Memory B cell (primary cell): ENCODE measurements at regions not wholly inside any gene's neighbourhood (a gene's known extent, or its start where the extent isn't known, plus 50 kb on each side); places are given as distances from the start of the nearest gene placed in this dataset.

Experiments
- ATAC-seq: fragments of 150-1000 bp; cut with Tn5 transposase; 2 replicates; pipeline ENCODE4 v1.10.0; 2021; ENCODE audit warnings: low read depth, mild to moderate bottlenecking, moderate library complexity
- DNase-seq, 2 donors: peaks; one replicate each; pipeline ENCODE4 v3.0.0; 2022; ENCODE audit warnings: low spot score in 2 of 2
- H3K27ac Mint-ChIP-seq: one replicate; pipeline ENCODE4 v1.8.0; 2022; ENCODE audit warnings: mild to moderate bottlenecking, moderate library complexity, mixed read lengths
- H3K27me3 Mint-ChIP-seq: one replicate; pipeline ENCODE4 v1.8.0; 2022; ENCODE audit warnings: mixed read lengths
- H3K36me3 Mint-ChIP-seq: one replicate; pipeline ENCODE4 v1.8.0; 2022; ENCODE audit warnings: mild to moderate bottlenecking, mixed read lengths
- H3K4me1 Mint-ChIP-seq: one replicate; pipeline ENCODE4 v1.8.0; 2022; ENCODE audit warnings: mixed read lengths
- H3K4me3 Mint-ChIP-seq: one replicate; pipeline ENCODE4 v1.8.0; 2022; ENCODE audit warnings: mild to moderate bottlenecking, moderate library complexity, mixed read lengths
- H3K9me3 Mint-ChIP-seq: one replicate; pipeline ENCODE4 v1.8.0; 2022; ENCODE audit warnings: mixed read lengths

- DNase-seq (no peak), ATAC-seq (no peak)
- Mint-ChIP-seq H3K27ac (no peak overlapping the region), H3K27me3 (peaks cover 1% of the 10 kb centered on the region), H3K36me3 (no peaks in the 10 kb centered on the region), H3K4me3 (no peak overlapping the region), H3K4me1 (peaks cover 11% of the 10 kb centered on the region), H3K9me3 (no peaks in the 10 kb centered on the region)
Measured at GRCh38 chr2:180513389-180513788, 467.0 kb upstream of the UBE2E3 start.

- Mint-ChIP-seq H3K4me3 (no peak overlapping the region), H3K27ac (no peak overlapping the region), H3K36me3 (no peaks in the 10 kb centered on the region), H3K9me3 (no peaks in the 10 kb centered on the region), H3K27me3 (peaks cover 3% of the 10 kb centered on the region), H3K4me1 (no peaks in the 10 kb centered on the region)
- DNase-seq (no peak), ATAC-seq (no peak)
Measured at GRCh38 chr2:180508458-180508857, 471.9 kb upstream of the UBE2E3 start.

- no peak for ATAC-seq
- no peaks in the 10 kb centered on the region for H3K36me3 Mint-ChIP-seq
- no peak for DNase-seq
- peaks cover 3% of the 10 kb centered on the region for H3K27me3 Mint-ChIP-seq
- H3K4me3 Mint-ChIP-seq, result no peak overlapping the region
- no peak overlapping the region for H3K27ac Mint-ChIP-seq
- H3K9me3 Mint-ChIP-seq, result no peaks in the 10 kb centered on the region
- no peaks in the 10 kb centered on the region for H3K4me1 Mint-ChIP-seq
Measured at GRCh38 chr2:180507028-180507427, 473.4 kb upstream of the UBE2E3 start.

- ATAC-seq (no peak), DNase-seq (no peak)
- Mint-ChIP-seq H3K9me3 (no peaks in the 10 kb centered on the region), H3K27me3 (peaks cover 3% of the 10 kb centered on the region), H3K4me3 (no peak overlapping the region), H3K36me3 (no peaks in the 10 kb centered on the region), H3K4me1 (no peaks in the 10 kb centered on the region), H3K27ac (no peak overlapping the region)
Measured at GRCh38 chr2:180505203-180505602, 475.2 kb upstream of the UBE2E3 start.

GRCh38 chr2:180497621-180498152 lies 482.7 kb upstream of the UBE2E3 start:
- H3K36me3 Mint-ChIP-seq, result no peaks in the 10 kb centered on the region
- H3K27ac Mint-ChIP-seq, result no peak overlapping the region
- H3K9me3 Mint-ChIP-seq, result peaks cover 2% of the 10 kb centered on the region
- ATAC-seq (no peak), DNase-seq (no peak)
- H3K4me1 Mint-ChIP-seq, result no peaks in the 10 kb centered on the region
- no peaks in the 10 kb centered on the region for H3K27me3 Mint-ChIP-seq
- no peak overlapping the region for H3K4me3 Mint-ChIP-seq

- H3K27ac Mint-ChIP-seq, result no peak overlapping the region
Measured at GRCh38 chr2:180495606-180496005, 484.8 kb upstream of the UBE2E3 start.

DNA sequence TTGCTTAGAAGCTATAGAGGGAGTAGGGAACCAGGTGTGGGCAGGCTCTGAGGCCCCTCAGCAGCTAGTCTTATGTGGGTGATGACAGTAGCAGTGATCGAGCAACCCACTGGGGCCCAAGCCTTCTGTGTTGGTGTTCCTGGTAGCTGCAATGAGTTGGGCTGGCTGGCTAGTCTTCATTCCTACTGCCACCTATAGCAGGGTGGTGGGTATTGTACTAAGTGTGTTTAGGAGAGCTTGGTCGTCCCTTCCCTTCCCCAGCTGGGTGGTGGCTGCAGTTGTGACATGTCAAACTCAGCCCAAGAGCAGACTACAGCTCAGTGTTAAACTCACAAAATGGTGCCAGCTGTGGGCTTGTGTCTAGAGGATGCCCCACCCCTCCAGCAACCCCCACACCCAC lies 486.1 kb upstream of the UBE2E3 start:
- ATAC-seq (no peak), DNase-seq (no peak)
- H3K4me1 Mint-ChIP-seq, result no peaks in the 10 kb centered on the region
- H3K27me3 Mint-ChIP-seq, result no peaks in the 10 kb centered on the region
- H3K36me3 Mint-ChIP-seq, result no peaks in the 10 kb centered on the region
- H3K9me3 Mint-ChIP-seq, result no peaks in the 10 kb centered on the region
- no peak overlapping the region for H3K4me3 Mint-ChIP-seq
- no peak overlapping the region for H3K27ac Mint-ChIP-seq

More at GRCh38 chr2:180495606-180496005, 484.8 kb upstream of the UBE2E3 start:
- H3K4me3 Mint-ChIP-seq, result no peak overlapping the region
- ATAC-seq (no peak), DNase-seq (no peak)
- H3K9me3 Mint-ChIP-seq, result peaks cover 2% of the 10 kb centered on the region
- H3K27me3 Mint-ChIP-seq, result no peaks in the 10 kb centered on the region
- no peaks in the 10 kb centered on the region for H3K4me1 Mint-ChIP-seq
- no peaks in the 10 kb centered on the region for H3K36me3 Mint-ChIP-seq

DNA sequence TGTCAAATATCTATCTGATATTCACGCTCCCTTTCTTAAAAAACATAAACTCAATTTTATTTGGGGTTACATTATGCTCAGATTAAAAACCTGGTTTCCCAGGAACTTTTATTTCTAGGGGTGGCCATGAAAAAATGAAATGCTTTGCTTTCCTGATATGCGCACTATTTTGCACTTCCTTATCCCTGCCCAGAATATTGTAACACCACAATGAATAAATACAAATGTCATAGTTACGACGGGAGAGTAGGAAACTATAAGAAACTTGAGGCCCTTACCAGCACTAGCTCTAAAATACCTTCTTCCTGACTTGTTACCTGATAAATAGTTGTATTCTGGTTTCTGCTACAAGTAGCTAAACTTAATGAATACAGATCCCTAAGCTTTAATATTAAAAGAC lies 475.6 kb upstream of the CWC22 start:
- DNase-seq (no peak), ATAC-seq (no peak)
- Mint-ChIP-seq H3K9me3 (no peaks in the 10 kb centered on the region), H3K27ac (no peak overlapping the region), H3K4me3 (no peak overlapping the region), H3K4me1 (no peaks in the 10 kb centered on the region), H3K36me3 (no peaks in the 10 kb centered on the region), H3K27me3 (no peaks in the 10 kb centered on the region)

DNA sequence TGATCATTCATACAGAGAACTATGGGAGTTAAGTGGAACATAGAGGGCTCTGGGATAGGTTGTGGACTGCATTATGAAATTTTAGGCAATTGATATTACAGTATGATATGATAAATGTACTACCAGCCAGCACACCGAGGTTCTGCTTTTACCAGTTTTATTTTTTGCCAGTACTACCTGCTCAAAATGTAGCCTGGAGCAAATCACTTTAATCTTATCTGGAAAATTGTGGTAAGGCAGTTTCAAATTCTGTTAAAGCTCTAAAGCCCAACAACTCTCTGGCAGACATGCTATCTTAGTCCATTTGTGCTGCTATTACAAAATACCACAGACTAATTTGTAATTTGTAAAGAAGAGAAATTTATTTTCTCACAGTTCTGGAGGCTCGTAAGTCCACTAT lies 474.9 kb upstream of the CWC22 start:
- H3K9me3 Mint-ChIP-seq, result no peaks in the 10 kb centered on the region
- H3K4me1 Mint-ChIP-seq, result no peaks in the 10 kb centered on the region
- DNase-seq (no peak), ATAC-seq (no peak)
- no peak overlapping the region for H3K4me3 Mint-ChIP-seq
- no peak overlapping the region for H3K27ac Mint-ChIP-seq
- H3K36me3 Mint-ChIP-seq, result no peaks in the 10 kb centered on the region
- no peaks in the 10 kb centered on the region for H3K27me3 Mint-ChIP-seq

DNA sequence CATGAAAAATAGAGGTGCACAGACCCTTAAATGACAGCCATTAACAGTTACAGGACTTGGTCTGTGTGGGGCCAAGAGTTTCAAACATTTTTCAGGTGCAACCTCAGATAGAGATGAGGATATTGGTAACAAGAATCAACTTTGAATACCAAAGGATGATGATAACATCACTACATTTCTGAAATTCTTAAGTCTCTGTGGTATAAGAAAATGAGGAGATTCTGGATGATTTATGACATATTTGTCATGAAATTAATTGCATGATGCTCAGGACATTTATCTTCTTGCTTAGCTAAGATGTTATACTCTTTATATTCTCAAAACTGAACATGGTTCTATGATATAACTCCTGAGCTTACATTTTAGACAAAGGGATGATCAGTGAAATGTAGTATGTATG lies 471.8 kb upstream of the CWC22 start:
- H3K36me3 Mint-ChIP-seq, result no peaks in the 10 kb centered on the region
- no peak for ATAC-seq

DNA sequence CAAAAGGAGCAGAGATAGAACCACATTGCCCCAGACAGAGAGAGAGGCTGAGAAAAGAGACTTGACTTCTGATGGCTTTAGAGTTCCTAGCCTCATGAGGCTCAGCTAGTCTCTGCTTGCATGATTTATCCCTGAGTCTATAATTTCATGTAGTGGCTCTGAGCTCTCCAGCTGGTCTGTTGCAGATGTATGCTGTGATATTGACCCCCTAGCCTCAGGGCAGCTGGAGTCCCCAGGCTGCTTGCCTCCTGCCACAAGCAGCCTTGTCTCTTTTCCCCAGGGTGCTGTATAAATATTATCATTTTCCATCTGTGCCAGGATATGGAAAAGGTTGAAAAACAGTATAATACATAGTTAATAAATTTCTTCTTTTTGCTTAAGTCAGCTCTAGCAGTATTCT lies 467.6 kb upstream of the CWC22 start:
- no peak for ATAC-seq
- H3K27me3 Mint-ChIP-seq, result no peaks in the 10 kb centered on the region
- H3K36me3 Mint-ChIP-seq, result no peaks in the 10 kb centered on the region
- H3K27ac Mint-ChIP-seq, result no peak overlapping the region
- H3K4me1 Mint-ChIP-seq, result no peaks in the 10 kb centered on the region
- DNase-seq, result no peak
- no peaks in the 10 kb centered on the region for H3K9me3 Mint-ChIP-seq
- H3K4me3 Mint-ChIP-seq, result no peak overlapping the region

More for the DNA sequence above, 471.8 kb upstream of the CWC22 start:
- H3K9me3 Mint-ChIP-seq, result no peaks in the 10 kb centered on the region
- DNase-seq, result no peak
- H3K4me1 Mint-ChIP-seq, result no peaks in the 10 kb centered on the region
- H3K27me3 Mint-ChIP-seq, result no peaks in the 10 kb centered on the region
- no peak overlapping the region for H3K4me3 Mint-ChIP-seq
- no peak overlapping the region for H3K27ac Mint-ChIP-seq

GRCh38 chr2:180473456-180473855 lies 466.4 kb upstream of the CWC22 start:
- H3K4me1 Mint-ChIP-seq, result no peaks in the 10 kb centered on the region
- DNase-seq (no peak), ATAC-seq (no peak)
- peaks cover 2% of the 10 kb centered on the region for H3K9me3 Mint-ChIP-seq
- no peaks in the 10 kb centered on the region for H3K36me3 Mint-ChIP-seq
- no peak overlapping the region for H3K4me3 Mint-ChIP-seq
- no peak overlapping the region for H3K27ac Mint-ChIP-seq
- H3K27me3 Mint-ChIP-seq, result no peaks in the 10 kb centered on the region

DNA sequence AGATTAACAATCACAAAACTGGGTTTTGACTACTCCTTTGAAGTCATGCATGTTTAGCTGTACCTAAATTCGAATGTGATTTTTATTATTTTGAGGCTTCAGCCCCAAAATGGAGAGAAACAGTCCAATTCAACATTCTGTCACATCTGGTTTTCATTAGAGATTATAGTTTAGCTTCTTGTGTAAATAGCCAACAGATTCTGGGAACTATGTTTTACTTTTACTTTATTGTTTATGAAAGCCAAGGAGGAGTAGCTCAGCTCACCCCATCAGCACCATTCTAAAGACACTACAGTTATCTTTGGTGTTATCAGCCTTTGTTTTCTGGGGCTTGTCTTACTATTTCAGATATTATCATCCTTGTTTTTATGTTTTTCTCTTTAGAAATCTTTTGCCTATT lies 465.0 kb upstream of the CWC22 start:
- Mint-ChIP-seq H3K9me3 (peaks cover 4% of the 10 kb centered on the region), H3K27me3 (peaks cover 2% of the 10 kb centered on the region), H3K4me3 (no peak overlapping the region), H3K36me3 (peaks cover 1% of the 10 kb centered on the region), H3K4me1 (no peaks in the 10 kb centered on the region), H3K27ac (no peak overlapping the region)
- no peak for ATAC-seq
- no peak for DNase-seq

DNA sequence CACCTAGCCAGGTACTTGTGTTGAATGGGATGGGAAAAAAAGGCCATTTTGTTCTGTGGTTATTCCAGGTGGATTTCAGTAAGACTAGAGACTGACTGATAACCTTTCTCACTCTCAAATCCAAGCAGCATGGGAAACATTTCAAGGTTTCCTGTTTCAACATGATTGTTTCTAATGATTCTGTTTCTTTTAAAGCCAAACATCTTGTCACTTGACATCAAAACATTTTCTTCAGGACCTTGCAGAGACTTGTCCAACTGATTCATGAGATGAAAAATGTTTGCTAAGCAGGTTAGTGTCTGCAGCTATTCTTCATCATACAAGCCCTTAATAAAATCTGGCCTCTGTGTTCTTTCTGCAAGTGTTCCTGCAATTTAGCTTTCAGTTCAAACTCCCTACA lies 456.5 kb upstream of the CWC22 start:
- peaks cover 1% of the 10 kb centered on the region for H3K36me3 Mint-ChIP-seq
- peaks cover 2% of the 10 kb centered on the region for H3K9me3 Mint-ChIP-seq
- peaks cover 2% of the 10 kb centered on the region for H3K27me3 Mint-ChIP-seq
- DNase-seq, result no peak
- no peaks in the 10 kb centered on the region for H3K4me1 Mint-ChIP-seq
- no peak for ATAC-seq
- no peak overlapping the region for H3K27ac Mint-ChIP-seq
- no peak overlapping the region for H3K4me3 Mint-ChIP-seq

DNA sequence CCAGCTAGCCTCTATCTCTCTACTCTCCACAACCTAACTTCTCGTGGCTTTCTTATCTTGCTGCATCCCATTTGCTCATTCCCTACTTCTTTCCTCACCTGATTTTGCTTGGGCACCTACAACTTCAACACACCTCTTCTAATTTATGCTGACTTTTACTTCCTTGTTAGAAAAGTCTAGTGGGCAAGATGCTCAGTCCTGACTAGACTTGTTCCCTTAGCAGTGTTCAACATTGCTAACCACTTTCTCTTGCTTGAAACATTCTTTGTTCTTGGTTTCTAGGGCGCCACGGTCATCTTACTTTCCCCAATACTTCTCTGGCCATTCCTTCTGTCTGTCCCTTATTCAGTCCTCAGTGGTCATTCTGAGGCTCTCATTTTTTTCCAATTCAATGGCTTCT lies 454.7 kb upstream of the CWC22 start:
- Mint-ChIP-seq H3K27me3 (no peaks in the 10 kb centered on the region), H3K4me1 (no peaks in the 10 kb centered on the region), H3K4me3 (no peak overlapping the region), H3K27ac (no peak overlapping the region), H3K36me3 (no peaks in the 10 kb centered on the region), H3K9me3 (no peaks in the 10 kb centered on the region)
- ATAC-seq (no peak), DNase-seq (no peak)
